C4-2B (cell line): ENCODE measurements at regions not wholly inside any gene's neighbourhood (a gene's known extent, or its start where the extent isn't known, plus 50 kb on each side); places are given as distances from the start of the nearest gene placed in this dataset.

Experiments used
- CTCF ChIP-seq: fragments of 450-650 bp; conservative IDR thresholded peaks from 2 replicates; pipeline ENCODE4 v1.5.1; 2017; ENCODE audit warnings: mild to moderate bottlenecking
- ZFX ChIP-seq: fragments of 450-650 bp; IDR thresholded peaks from 2 replicates; pipeline ENCODE4 v1.6.1; 2017

GRCh38 chr5:30572279-30572678 is 621.2 kb upstream of the CDH6 start:
- TF ChIP-seq CTCF (no peak), ZFX (no peak)
